ENCODE measurements at regions not wholly inside any gene's neighbourhood (a gene's known extent, or its start where the extent isn't known, plus 50 kb on each side); places are given as distances from the start of the nearest gene placed in this dataset.

DNA sequence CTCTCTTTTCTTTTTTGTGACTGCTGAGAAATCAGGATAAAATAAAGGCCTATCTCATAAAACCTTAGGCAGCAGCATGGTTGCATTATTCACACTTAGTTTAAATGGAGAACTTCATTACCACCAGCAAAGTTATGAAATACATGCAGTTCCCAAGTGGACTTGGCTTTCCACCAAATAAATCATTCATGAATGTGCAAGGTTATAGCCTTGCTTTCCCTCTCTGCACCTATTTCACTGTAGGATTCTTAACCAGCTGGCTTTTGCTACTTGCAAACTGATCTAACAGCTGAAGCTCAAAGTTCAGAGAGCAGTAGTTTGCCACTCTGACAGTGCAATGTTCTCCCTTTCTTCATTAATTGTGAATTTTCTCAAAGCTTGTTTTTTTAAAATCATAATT, 140.1 kb upstream of the SMIM31 start:
- TF ChIP-seq, protein P1, sequence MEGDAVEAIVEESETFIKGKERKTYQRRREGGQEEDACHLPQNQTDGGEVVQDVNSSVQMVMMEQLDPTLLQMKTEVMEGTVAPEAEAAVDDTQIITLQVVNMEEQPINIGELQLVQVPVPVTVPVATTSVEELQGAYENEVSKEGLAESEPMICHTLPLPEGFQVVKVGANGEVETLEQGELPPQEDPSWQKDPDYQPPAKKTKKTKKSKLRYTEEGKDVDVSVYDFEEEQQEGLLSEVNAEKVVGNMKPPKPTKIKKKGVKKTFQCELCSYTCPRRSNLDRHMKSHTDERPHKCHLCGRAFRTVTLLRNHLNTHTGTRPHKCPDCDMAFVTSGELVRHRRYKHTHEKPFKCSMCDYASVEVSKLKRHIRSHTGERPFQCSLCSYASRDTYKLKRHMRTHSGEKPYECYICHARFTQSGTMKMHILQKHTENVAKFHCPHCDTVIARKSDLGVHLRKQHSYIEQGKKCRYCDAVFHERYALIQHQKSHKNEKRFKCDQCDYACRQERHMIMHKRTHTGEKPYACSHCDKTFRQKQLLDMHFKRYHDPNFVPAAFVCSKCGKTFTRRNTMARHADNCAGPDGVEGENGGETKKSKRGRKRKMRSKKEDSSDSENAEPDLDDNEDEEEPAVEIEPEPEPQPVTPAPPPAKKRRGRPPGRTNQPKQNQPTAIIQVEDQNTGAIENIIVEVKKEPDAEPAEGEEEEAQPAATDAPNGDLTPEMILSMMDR (tag by site-specific recombination; IDR thresholded peaks at IDR 0.05): no peak
- TF ChIP-seq KLF16 (tag by site-specific recombination; IDR thresholded peaks at IDR 0.05): no peak
- TF ChIP-seq KLF10 (tag by site-specific recombination; IDR thresholded peaks at IDR 0.05): no peak
- no peak for TF ChIP-seq YY1 (tag by site-specific recombination; IDR thresholded peaks at IDR 0.05)
- TF ChIP-seq SP7 (tag by site-specific recombination; IDR thresholded peaks at IDR 0.05): no peak
- TF ChIP-seq ZSCAN18 (tag by site-specific recombination; IDR thresholded peaks at IDR 0.05): no peak
- no peak for TF ChIP-seq ZNF792 (tag by site-specific recombination; IDR thresholded peaks at IDR 0.05)
- TF ChIP-seq, protein P2, sequence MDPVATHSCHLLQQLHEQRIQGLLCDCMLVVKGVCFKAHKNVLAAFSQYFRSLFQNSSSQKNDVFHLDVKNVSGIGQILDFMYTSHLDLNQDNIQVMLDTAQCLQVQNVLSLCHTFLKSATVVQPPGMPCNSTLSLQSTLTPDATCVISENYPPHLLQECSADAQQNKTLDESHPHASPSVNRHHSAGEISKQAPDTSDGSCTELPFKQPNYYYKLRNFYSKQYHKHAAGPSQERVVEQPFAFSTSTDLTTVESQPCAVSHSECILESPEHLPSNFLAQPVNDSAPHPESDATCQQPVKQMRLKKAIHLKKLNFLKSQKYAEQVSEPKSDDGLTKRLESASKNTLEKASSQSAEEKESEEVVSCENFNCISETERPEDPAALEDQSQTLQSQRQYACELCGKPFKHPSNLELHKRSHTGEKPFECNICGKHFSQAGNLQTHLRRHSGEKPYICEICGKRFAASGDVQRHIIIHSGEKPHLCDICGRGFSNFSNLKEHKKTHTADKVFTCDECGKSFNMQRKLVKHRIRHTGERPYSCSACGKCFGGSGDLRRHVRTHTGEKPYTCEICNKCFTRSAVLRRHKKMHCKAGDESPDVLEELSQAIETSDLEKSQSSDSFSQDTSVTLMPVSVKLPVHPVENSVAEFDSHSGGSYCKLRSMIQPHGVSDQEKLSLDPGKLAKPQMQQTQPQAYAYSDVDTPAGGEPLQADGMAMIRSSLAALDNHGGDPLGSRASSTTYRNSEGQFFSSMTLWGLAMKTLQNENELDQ (tag by site-specific recombination; IDR thresholded peaks at IDR 0.05; ENCODE audit: low read depth): no peak
- TF ChIP-seq SALL2 (tag by site-specific recombination; IDR thresholded peaks at IDR 0.05; ENCODE audit: borderline replicate concordance): no peak
- TF ChIP-seq, protein P3, sequence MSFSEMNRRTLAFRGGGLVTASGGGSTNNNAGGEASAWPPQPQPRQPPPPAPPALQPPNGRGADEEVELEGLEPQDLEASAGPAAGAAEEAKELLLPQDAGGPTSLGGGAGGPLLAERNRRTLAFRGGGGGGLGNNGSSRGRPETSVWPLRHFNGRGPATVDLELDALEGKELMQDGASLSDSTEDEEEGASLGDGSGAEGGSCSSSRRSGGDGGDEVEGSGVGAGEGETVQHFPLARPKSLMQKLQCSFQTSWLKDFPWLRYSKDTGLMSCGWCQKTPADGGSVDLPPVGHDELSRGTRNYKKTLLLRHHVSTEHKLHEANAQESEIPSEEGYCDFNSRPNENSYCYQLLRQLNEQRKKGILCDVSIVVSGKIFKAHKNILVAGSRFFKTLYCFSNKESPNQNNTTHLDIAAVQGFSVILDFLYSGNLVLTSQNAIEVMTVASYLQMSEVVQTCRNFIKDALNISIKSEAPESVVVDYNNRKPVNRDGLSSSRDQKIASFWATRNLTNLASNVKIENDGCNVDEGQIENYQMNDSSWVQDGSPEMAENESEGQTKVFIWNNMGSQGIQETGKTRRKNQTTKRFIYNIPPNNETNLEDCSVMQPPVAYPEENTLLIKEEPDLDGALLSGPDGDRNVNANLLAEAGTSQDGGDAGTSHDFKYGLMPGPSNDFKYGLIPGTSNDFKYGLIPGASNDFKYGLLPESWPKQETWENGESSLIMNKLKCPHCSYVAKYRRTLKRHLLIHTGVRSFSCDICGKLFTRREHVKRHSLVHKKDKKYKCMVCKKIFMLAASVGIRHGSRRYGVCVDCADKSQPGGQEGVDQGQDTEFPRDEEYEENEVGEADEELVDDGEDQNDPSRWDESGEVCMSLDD (tag by site-specific recombination; IDR thresholded peaks at IDR 0.05): no peak
- no peak for TF ChIP-seq MEIS1 (CRISPR knock-in tag; IDR thresholded peaks at IDR 0.05; ENCODE audit: borderline replicate concordance)
- TF ChIP-seq ZNF175 (tag by site-specific recombination; IDR thresholded peaks at IDR 0.05): no peak
- TF ChIP-seq, protein P4, sequence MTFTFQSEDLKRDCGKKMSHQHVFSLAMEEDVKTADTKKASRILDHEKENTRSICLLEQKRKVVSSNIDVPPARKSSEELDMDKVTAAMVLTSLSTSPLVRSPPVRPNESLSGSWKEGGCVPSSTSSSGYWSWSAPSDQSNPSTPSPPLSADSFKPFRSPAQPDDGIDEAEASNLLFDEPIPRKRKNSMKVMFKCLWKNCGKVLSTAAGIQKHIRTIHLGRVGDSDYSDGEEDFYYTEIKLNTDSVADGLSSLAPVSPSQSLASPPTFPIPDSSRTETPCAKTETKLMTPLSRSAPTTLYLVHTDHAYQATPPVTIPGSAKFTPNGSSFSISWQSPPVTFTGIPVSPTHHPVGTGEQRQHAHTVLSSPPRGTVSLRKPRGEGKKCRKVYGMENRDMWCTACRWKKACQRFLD (tag by site-specific recombination; IDR thresholded peaks at IDR 0.05): no peak
- no peak for TF ChIP-seq ZNF510 (tag by site-specific recombination; IDR thresholded peaks at IDR 0.05; ENCODE audit: insufficient replicate concordance)
